PC-9 (cell line): ENCODE measurements at regions not wholly inside any gene's neighbourhood (a gene's known extent, or its start where the extent isn't known, plus 50 kb on each side); places are given as distances from the start of the nearest gene placed in this dataset.

ENCODE experiments used
- BruUV-seq: library from RNA; stranded (reverse); fragments of 400-500 nt; replicated peaks from 2 replicates; lab custom pipeline; 2021; lab: Mats Ljungman, UMichigan
- CTCF ChIA-PET: fragments of 300-600 bp; sonication (Branson Sonifier 250); formaldehyde crosslinking; loops from one replicate; lab custom pipeline; 2022; ENCODE audit warnings: antibody characterized with exemption; lab: Charles Lee
- POLR2A ChIA-PET: fragments of 300-600 bp; sonication (Branson Sonifier 250); formaldehyde crosslinking; loops from one replicate; lab custom pipeline; 2022; ENCODE audit warnings: antibody characterized with exemption; ENCODE audit not compliant: unreplicated experiment; lab: Charles Lee
- DNase-seq, 2 experiments: peaks; one replicate each; pipeline versions ENCODE4 v3.0.0 to v3.0.0-alpha.2; 2015 to 2022; ENCODE audit warnings: mixed read lengths in 1 of 2
- H2AFZ ChIP-seq: fragments of 200-600 bp; sonication (generic); 2 replicates; pipeline ENCODE4 v1.8.1; 2017; ENCODE audit warnings: antibody characterized with exemption
- H3F3A ChIP-seq: fragments of 200-600 bp; sonication (generic); 2 replicates; pipeline ENCODE4 v1.8.1; 2017; ENCODE audit warnings: antibody characterized with exemption, mild to moderate bottlenecking, low read depth; ENCODE audit not compliant: insufficient read depth
- H3K27ac ChIP-seq: fragments of 200-600 bp; sonication (generic); 2 replicates; pipeline ENCODE4 v1.6.1; 2016; ENCODE audit warnings: mixed run types
- H3K27me3 ChIP-seq: fragments of 200-600 bp; sonication (generic); 2 replicates; pipeline ENCODE4 v1.6.1; 2016; ENCODE audit warnings: low read depth, mixed run types; ENCODE audit not compliant: insufficient read depth
- H3K36me3 ChIP-seq: fragments of 200-600 bp; sonication (generic); 2 replicates; pipeline ENCODE4 v1.6.1; 2016; ENCODE audit warnings: low read depth, mixed run types
- H3K4me1 ChIP-seq: fragments of 200-600 bp; sonication (generic); replicated peaks from 2 replicates; pipeline ENCODE4 v1.6.1; 2016; ENCODE audit warnings: mixed run types; ENCODE audit not compliant: insufficient read depth
- H3K4me2 ChIP-seq: fragments of 200-600 bp; sonication (generic); 2 replicates; pipeline ENCODE4 v1.6.1; 2017; ENCODE audit warnings: mixed run types
- H3K4me3 ChIP-seq: fragments of 200-600 bp; sonication (generic); 2 replicates; pipeline ENCODE4 v1.6.1; 2016; ENCODE audit warnings: mixed run types
- H3K79me2 ChIP-seq: fragments of 200-600 bp; sonication (generic); 2 replicates; pipeline ENCODE4 v1.6.1; 2017; ENCODE audit warnings: low read depth, mixed run types
- H3K9me2 ChIP-seq: fragments of 200-600 bp; sonication (generic); 2 replicates; pipeline ENCODE4 v1.8.1; 2017; ENCODE audit warnings: mild to moderate bottlenecking; ENCODE audit not compliant: insufficient read depth
- H3K9me3 ChIP-seq: fragments of 200-600 bp; sonication (generic); 2 replicates; pipeline ENCODE4 v1.8.1; 2016; ENCODE audit warnings: low read depth; ENCODE audit not compliant: insufficient read depth
- H4K20me1 ChIP-seq: fragments of 200-600 bp; sonication (generic); 2 replicates; pipeline ENCODE4 v1.8.1; 2017; ENCODE audit not compliant: insufficient read depth
- CTCF ChIP-seq: fragments of 200-600 bp; sonication (generic); conservative IDR thresholded peaks from 2 replicates; pipeline ENCODE4 v1.6.1; 2017; ENCODE audit warnings: mixed run types, antibody characterized with exemption, mild to moderate bottlenecking, moderate library complexity
- EZH2 ChIP-seq: fragments of 200-600 bp; sonication (generic); IDR thresholded peaks from 2 replicates; pipeline ENCODE4 v1.8.0; 2017; ENCODE audit warnings: antibody characterized with exemption, low read depth
- intact Hi-C: fragments of 100-400 bp; cut with micrococcal nuclease; formaldehyde crosslinking; loops from one replicate; pipeline ENCODE4 v1.10.0; 2022; ENCODE audit not compliant: unreplicated experiment

- Histone ChIP-seq H3K79me2 (no peaks in the 10 kb centered on the region), H4K20me1 (no peaks in the 10 kb centered on the region), H3K4me3 (no peak overlapping the region), H3K27me3 (no peaks in the 10 kb centered on the region), H3K4me2 (no peak overlapping the region), H3F3A (no peaks in the 10 kb centered on the region), H3K36me3 (no peaks in the 10 kb centered on the region), H3K27ac (no peak overlapping the region), H3K9me3 (peaks cover 19% of the 10 kb centered on the region), H3K9me2 (no peaks in the 10 kb centered on the region), H3K4me1 (no peaks in the 10 kb centered on the region), H2AFZ (no peak overlapping the region)
- DNase-seq: no peak
- TF ChIP-seq EZH2 (no peak), CTCF (no peak)
- BruUV-seq: no TSS peak
- ChIA-PET POLR2A (no interaction called here), CTCF (no interaction called here)
- intact Hi-C loops: no loop called here
Measured at GRCh38 chr12:105637470-105637869, 307.0 kb downstream of the C12orf75 start.

GRCh38 chr12:105640761-105641160 is 310.3 kb downstream of the C12orf75 start:
- Histone ChIP-seq H4K20me1 (no peaks in the 10 kb centered on the region), H3K9me2 (no peaks in the 10 kb centered on the region), H3K4me3 (no peak overlapping the region), H3K4me1 (no peaks in the 10 kb centered on the region), H3K4me2 (no peak overlapping the region), H3K27ac (no peak overlapping the region), H3K79me2 (no peaks in the 10 kb centered on the region), H3K36me3 (no peaks in the 10 kb centered on the region), H3K9me3 (peaks cover 19% of the 10 kb centered on the region), H2AFZ (no peak overlapping the region), H3K27me3 (no peaks in the 10 kb centered on the region), H3F3A (no peaks in the 10 kb centered on the region)
- no TSS peak for BruUV-seq
- intact Hi-C loops: no loop called here
- no peak for DNase-seq
- ChIA-PET CTCF (no interaction called here), POLR2A (no interaction called here)
- TF ChIP-seq CTCF (no peak), EZH2 (no peak)

DNA sequence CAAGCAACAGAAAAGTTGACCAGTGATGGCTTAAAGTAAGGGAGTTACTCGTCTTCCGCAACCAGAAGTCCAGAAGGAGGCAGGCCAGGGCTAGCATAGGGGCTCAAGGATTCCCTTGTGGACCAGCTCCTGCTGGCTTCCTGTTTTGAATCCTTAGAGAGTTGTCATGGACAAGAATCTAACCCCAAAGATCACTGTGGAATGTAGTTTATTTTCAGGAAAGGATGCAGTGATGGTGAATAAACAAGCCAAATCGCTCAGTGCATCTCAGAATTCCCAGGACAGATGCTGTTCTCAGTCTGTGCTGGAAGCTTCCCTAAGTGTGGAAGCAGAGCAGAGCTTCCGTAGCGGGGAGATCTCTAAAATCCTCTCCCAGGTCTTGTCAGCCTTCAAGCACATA is 311.3 kb downstream of the C12orf75 start:
- H2AFZ ChIP-seq: no peak overlapping the region
- H4K20me1 ChIP-seq: no peaks in the 10 kb centered on the region
- H3K36me3 ChIP-seq: no peaks in the 10 kb centered on the region
- no peaks in the 10 kb centered on the region for H3K27me3 ChIP-seq
- intact Hi-C loops: no loop called here
- CTCF ChIA-PET: no interaction called here
- no peaks in the 10 kb centered on the region for H3F3A ChIP-seq
- peaks cover 16% of the 10 kb centered on the region for H3K9me3 ChIP-seq
- H3K4me1 ChIP-seq: no peaks in the 10 kb centered on the region
- no peak overlapping the region for H3K4me2 ChIP-seq
- no peak for DNase-seq
- H3K79me2 ChIP-seq: no peaks in the 10 kb centered on the region
- H3K9me2 ChIP-seq: no peaks in the 10 kb centered on the region
- TF ChIP-seq EZH2 (no peak), CTCF (no peak)
- no peak overlapping the region for H3K4me3 ChIP-seq
- H3K27ac ChIP-seq: no peak overlapping the region
- POLR2A ChIA-PET: no interaction called here
- no TSS peak for BruUV-seq
